B cell (primary cell): ENCODE measurements at regions not wholly inside any gene's neighbourhood (a gene's known extent, or its start where the extent isn't known, plus 50 kb on each side); places are given as distances from the start of the nearest gene placed in this dataset.

Source experiments
- ATAC-seq: fragments of 200-7000 bp; cut with Tn5 transposase; one replicate; pipeline ENCODE4 v1.10.0; 2021; ENCODE audit warnings: low read depth, mild to moderate bottlenecking, moderate number of reproducible peaks, moderate library complexity
- CTCF ChIA-PET: fragments of 350-600 bp; sonication (Branson Sonifier 250); formaldehyde crosslinking; loops from one replicate; lab custom pipeline; 2021; ENCODE audit warnings: antibody characterized with exemption, inconsistent platforms; lab: Charles Lee
- POLR2A ChIA-PET: fragments of 350-600 bp; sonication (Branson Sonifier 250); formaldehyde crosslinking; loops from one replicate; lab custom pipeline; 2021; ENCODE audit warnings: antibody characterized with exemption; lab: Charles Lee
- DNase-seq: peaks from one replicate; pipeline ENCODE4 v3.0.0; 2013
- H2AFZ ChIP-seq: 2 replicates; pipeline ENCODE4 v1.6.1; 2012; ENCODE audit warnings: mild to moderate bottlenecking, low read depth, low read length; ENCODE audit not compliant: insufficient read depth, poor library complexity, severe bottlenecking
- H3K27ac ChIP-seq, 2 donors: 1 replicate in 1 of 2; 2 replicates in 1 of 2; pipeline ENCODE4 v1.5.1; 2012 to 2013; ENCODE audit warnings: low read length in 2 of 2, mild to moderate bottlenecking in 2 of 2, moderate library complexity in 1 of 2
- H3K27me3 ChIP-seq, 4 experiments: fragments of 200-600 bp in 1 of 4; sonication (generic) in 1 of 4; replicated peaks in 1 of 4; 1 replicate in 2 of 4; 2 replicates in 2 of 4; pipeline versions ENCODE4 v1.6.1 to v1.7.0; 2013 to 2016; ENCODE audit warnings: low read length in 3 of 4, mild to moderate bottlenecking in 2 of 4, mixed read lengths in 1 of 4, moderate library complexity in 1 of 4; ENCODE audit not compliant: insufficient read depth in 4 of 4, control insufficient read depth in 3 of 4; ENCODE audit errors: control extremely low read depth in 1 of 4
- H3K36me3 ChIP-seq, 2 experiments: replicated peaks in 1 of 2; 1 replicate in 1 of 2; 2 replicates in 1 of 2; pipeline versions ENCODE4 v1.6.1 to v1.7.1; 2013; ENCODE audit warnings: low read length in 1 of 2; ENCODE audit not compliant: insufficient read depth in 2 of 2, control insufficient read depth in 1 of 2; ENCODE audit errors: control extremely low read depth in 1 of 2, extremely low read depth in 1 of 2
- H3K4me1 ChIP-seq, 2 donors: fragments of 200-600 bp in 1 of 2; sonication (generic) in 1 of 2; 1 replicate in 1 of 2; 2 replicates in 1 of 2; pipeline versions ENCODE4 v1.5.1 to v1.6.1; 2013 to 2017; ENCODE audit warnings: low read length in 2 of 2; ENCODE audit not compliant: control insufficient read depth in 2 of 2, insufficient read depth in 2 of 2
- H3K4me2 ChIP-seq: replicated peaks from 2 replicates; pipeline ENCODE3; 2012; ENCODE audit warnings: mild to moderate bottlenecking, low read depth, low read length; ENCODE audit not compliant: poor library complexity, severe bottlenecking
- H3K4me3 ChIP-seq, 5 experiments: fragments of 200-600 bp in 1 of 5; sonication (generic) in 1 of 5; 1 replicate in 3 of 5; 2 replicates in 2 of 5; pipeline versions ENCODE4 v1.5.1 to v1.7.0; 2011 to 2016; ENCODE audit warnings: low read length in 4 of 5, mild to moderate bottlenecking in 4 of 5, low read depth in 2 of 5, control low read depth in 1 of 5, moderate library complexity in 1 of 5; ENCODE audit not compliant: insufficient read depth in 1 of 5; ENCODE audit errors: control extremely low read depth in 1 of 5, extremely low read depth in 1 of 5
- H3K79me2 ChIP-seq: fragments of 200-600 bp; sonication (generic); one replicate; pipeline ENCODE4 v1.6.0; 2016; ENCODE audit warnings: low read length; ENCODE audit not compliant: control insufficient read depth, insufficient read depth
- H3K9ac ChIP-seq: fragments of 200-600 bp; sonication (generic); 2 replicates; pipeline ENCODE4 v1.6.1; 2017; ENCODE audit warnings: mild to moderate bottlenecking, low read length, moderate library complexity
- H3K9me3 ChIP-seq, 3 donors: one replicate each; pipeline versions ENCODE4 v1.6.1 to v1.7.1; 2013; ENCODE audit warnings: low read length in 2 of 3; ENCODE audit not compliant: control insufficient read depth in 2 of 3, insufficient read depth in 1 of 3; ENCODE audit errors: control extremely low read depth in 1 of 3
- H4K20me1 ChIP-seq: 2 replicates; pipeline ENCODE4 v1.6.0; 2012; ENCODE audit warnings: mild to moderate bottlenecking, low read length; ENCODE audit not compliant: insufficient read depth, control insufficient read depth, poor library complexity, severe bottlenecking
- H3K27ac Mint-ChIP-seq: one replicate; pipeline ENCODE4 v1.8.0; 2021; ENCODE audit warnings: mixed read lengths
- H3K27me3 Mint-ChIP-seq: one replicate; pipeline ENCODE4 v1.8.0; 2021; ENCODE audit warnings: mixed read lengths
- H3K4me1 Mint-ChIP-seq: one replicate; pipeline ENCODE4 v1.8.0; 2021; ENCODE audit warnings: mixed read lengths
- H3K4me3 Mint-ChIP-seq: one replicate; pipeline ENCODE4 v1.8.0; 2021; ENCODE audit warnings: mixed read lengths
- H3K9me3 Mint-ChIP-seq: one replicate; pipeline ENCODE4 v1.8.0; 2022; ENCODE audit warnings: mixed read lengths; ENCODE audit not compliant: insufficient read depth
- EZH2 ChIP-seq: IDR thresholded peaks from 2 replicates; pipeline ENCODE4 v1.6.1; 2012; ENCODE audit warnings: borderline replicate concordance, low read depth, mild to moderate bottlenecking, moderate library complexity, low read length; ENCODE audit not compliant: insufficient read depth, poor library complexity, severe bottlenecking
- WGBS: methylation state at CpG from one replicate; pipeline ENCODE4 v1.1.5; 2013; ENCODE audit warnings: missing lambda C conversion rate; ENCODE audit not compliant: insufficient coverage; 5-methylcytosine and 5-hydroxymethylcytosine counted together
- intact Hi-C: fragments of 100-400 bp; cut with micrococcal nuclease; formaldehyde crosslinking; loops from one replicate; pipeline ENCODE4 v1.10.0; 2022
- TF ChIP-seq, protein P1 (sequence below): fragments of 200-600 bp; IDR thresholded peaks from one replicate; pipeline ENCODE4 v1.8.0; 2022; ENCODE audit warnings: antibody characterized with exemption, mild to moderate bottlenecking

- peaks cover 0 to 31% (median 0%) of the 10 kb centered on the region in 3 donors for H3K9me3 ChIP-seq
- no peak overlapping the region for H3K4me3 ChIP-seq
- no peaks in the 10 kb centered on the region for H3K79me2 ChIP-seq
- H3K4me1 Mint-ChIP-seq = no peaks in the 10 kb centered on the region
- no peak overlapping the region for H3K27ac Mint-ChIP-seq
- H3K27ac ChIP-seq = no peak overlapping the region
- no peaks in the 10 kb centered on the region for H3K27me3 Mint-ChIP-seq
- no peaks in the 10 kb centered on the region for H3K4me1 ChIP-seq
- POLR2A ChIA-PET = no interaction called here
- ATAC-seq (no peak), DNase-seq (no peak)
- H4K20me1 ChIP-seq = no peaks in the 10 kb centered on the region
- no peak overlapping the region for H3K4me3 Mint-ChIP-seq
- TF ChIP-seq, protein P1, sequence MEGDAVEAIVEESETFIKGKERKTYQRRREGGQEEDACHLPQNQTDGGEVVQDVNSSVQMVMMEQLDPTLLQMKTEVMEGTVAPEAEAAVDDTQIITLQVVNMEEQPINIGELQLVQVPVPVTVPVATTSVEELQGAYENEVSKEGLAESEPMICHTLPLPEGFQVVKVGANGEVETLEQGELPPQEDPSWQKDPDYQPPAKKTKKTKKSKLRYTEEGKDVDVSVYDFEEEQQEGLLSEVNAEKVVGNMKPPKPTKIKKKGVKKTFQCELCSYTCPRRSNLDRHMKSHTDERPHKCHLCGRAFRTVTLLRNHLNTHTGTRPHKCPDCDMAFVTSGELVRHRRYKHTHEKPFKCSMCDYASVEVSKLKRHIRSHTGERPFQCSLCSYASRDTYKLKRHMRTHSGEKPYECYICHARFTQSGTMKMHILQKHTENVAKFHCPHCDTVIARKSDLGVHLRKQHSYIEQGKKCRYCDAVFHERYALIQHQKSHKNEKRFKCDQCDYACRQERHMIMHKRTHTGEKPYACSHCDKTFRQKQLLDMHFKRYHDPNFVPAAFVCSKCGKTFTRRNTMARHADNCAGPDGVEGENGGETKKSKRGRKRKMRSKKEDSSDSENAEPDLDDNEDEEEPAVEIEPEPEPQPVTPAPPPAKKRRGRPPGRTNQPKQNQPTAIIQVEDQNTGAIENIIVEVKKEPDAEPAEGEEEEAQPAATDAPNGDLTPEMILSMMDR = no peak
- no peak for TF ChIP-seq EZH2
- no peak overlapping the region for H2AFZ ChIP-seq
- no peaks in the 10 kb centered on the region for H3K36me3 ChIP-seq
- intact Hi-C loops = no loop called here
- CTCF ChIA-PET = no interaction called here
- no peaks in the 10 kb centered on the region for H3K9me3 Mint-ChIP-seq
- H3K4me2 ChIP-seq = no peak overlapping the region
- 99% methylated on average over 7 of the region's 8 CpGs for WGBS
- no peaks in the 10 kb centered on the region for H3K27me3 ChIP-seq
- H3K9ac ChIP-seq = no peak overlapping the region
These were observed 733.6 kb upstream of the SALL3 start for GRCh38 chr18:78246050-78246449.

GRCh38 chr18:78246588-78246987 is 733.0 kb upstream of the SALL3 start:
- peaks cover 0 to 31% (median 0%) of the 10 kb centered on the region in 3 donors for H3K9me3 ChIP-seq
- H3K4me3 Mint-ChIP-seq = no peak overlapping the region

More at GRCh38 chr18:78246588-78246987, 733.0 kb upstream of the SALL3 start:
- ChIA-PET CTCF (no interaction called here), POLR2A (no interaction called here)
- no peaks in the 10 kb centered on the region for H4K20me1 ChIP-seq
- H3K9ac ChIP-seq = no peak overlapping the region
- ATAC-seq = no peak
- H3K4me1 ChIP-seq = no peaks in the 10 kb centered on the region
- no peak for DNase-seq
- no peak overlapping the region for H3K4me3 ChIP-seq
- no peaks in the 10 kb centered on the region for H3K9me3 Mint-ChIP-seq
- no peak overlapping the region for H3K27ac ChIP-seq
- H2AFZ ChIP-seq = no peak overlapping the region
- H3K79me2 ChIP-seq = no peaks in the 10 kb centered on the region
- WGBS = 72% methylated on average over 17 of the region's 17 CpGs
- TF ChIP-seq, protein P1 = no peak
- TF ChIP-seq EZH2 = no peak
- H3K27me3 ChIP-seq = no peaks in the 10 kb centered on the region
- H3K4me1 Mint-ChIP-seq = no peaks in the 10 kb centered on the region
- no peaks in the 10 kb centered on the region for H3K36me3 ChIP-seq
- no peaks in the 10 kb centered on the region for H3K27me3 Mint-ChIP-seq
- H3K27ac Mint-ChIP-seq = no peak overlapping the region
- H3K4me2 ChIP-seq = no peak overlapping the region
- intact Hi-C loops = no loop called here
